GM20000 (cell line): ENCODE measurements at regions not wholly inside any gene's neighbourhood (a gene's known extent, or its start where the extent isn't known, plus 50 kb on each side); places are given as distances from the start of the nearest gene placed in this dataset.

ENCODE experiments used
- DNase-seq: peaks from one replicate; pipeline ENCODE4 v3.0.0; 2012; ENCODE audit warnings: low spot score
- TF ChIP-seq, protein P1 (sequence below): IDR thresholded peaks from 2 replicates; pipeline ENCODE4 v1.5.1; 2012; ENCODE audit warnings: mild to moderate bottlenecking, control low read depth; ENCODE audit errors: extremely low read depth, missing control alignments

DNA sequence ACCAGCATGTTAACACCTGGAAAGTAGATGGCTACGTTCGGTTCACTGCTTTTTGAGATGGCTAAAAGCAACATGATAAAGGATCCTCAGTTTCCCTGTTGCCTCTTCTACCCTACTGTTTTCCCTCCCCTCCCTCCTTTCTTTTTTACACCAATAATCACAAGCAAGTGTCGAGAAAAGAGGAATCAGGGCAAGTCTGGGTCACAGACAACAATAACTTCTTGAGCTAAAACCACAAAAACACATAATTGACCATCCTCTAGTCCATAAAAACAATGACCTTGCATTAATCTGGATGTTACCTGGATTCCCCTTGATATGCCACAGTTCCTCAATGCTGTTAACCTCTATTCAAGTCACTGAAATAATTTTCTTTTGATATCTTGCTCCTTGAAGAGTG is 736.6 kb upstream of the GCFC2 start:
- DNase-seq: no peak
- TF ChIP-seq, protein P1, sequence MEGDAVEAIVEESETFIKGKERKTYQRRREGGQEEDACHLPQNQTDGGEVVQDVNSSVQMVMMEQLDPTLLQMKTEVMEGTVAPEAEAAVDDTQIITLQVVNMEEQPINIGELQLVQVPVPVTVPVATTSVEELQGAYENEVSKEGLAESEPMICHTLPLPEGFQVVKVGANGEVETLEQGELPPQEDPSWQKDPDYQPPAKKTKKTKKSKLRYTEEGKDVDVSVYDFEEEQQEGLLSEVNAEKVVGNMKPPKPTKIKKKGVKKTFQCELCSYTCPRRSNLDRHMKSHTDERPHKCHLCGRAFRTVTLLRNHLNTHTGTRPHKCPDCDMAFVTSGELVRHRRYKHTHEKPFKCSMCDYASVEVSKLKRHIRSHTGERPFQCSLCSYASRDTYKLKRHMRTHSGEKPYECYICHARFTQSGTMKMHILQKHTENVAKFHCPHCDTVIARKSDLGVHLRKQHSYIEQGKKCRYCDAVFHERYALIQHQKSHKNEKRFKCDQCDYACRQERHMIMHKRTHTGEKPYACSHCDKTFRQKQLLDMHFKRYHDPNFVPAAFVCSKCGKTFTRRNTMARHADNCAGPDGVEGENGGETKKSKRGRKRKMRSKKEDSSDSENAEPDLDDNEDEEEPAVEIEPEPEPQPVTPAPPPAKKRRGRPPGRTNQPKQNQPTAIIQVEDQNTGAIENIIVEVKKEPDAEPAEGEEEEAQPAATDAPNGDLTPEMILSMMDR: no peak

DNA sequence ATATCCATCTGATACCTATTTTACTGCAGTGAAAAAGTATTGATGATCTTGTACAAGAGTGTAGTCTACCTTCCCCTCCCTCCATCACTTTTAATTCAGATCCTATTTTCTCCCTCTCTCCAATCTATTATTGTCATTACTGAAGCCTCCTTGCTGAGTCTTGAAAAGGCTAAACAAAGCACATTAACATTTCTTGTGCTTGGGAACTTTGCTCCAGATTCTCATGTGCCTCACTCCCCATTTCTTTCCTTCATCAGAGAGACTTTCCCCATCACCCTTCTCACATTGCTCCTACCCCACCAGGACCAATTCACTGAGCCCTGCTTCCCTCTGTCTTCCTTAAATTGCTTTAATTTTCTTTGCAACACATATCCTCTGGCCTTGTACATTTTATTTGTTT is 736.2 kb upstream of the GCFC2 start:
- TF ChIP-seq, protein P1: no peak

DNA sequence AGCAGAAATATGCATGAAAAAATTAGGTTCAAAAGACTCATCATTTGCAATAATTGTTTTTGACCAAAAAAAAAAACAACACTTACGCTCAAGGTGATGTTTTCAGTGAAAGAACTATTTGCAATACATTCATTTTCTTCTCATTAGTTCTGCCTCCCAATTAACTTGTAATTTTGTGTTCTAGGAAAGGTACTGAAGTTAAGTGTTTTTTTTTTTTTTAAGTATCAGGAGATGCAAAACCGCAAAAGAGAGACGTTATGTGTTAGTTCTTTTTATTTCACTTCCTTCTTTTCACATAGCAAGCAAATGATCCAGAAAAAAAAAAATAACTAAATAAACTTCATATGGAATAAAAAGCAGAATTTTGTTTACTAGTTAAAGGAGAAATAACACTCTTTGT is 735.2 kb upstream of the GCFC2 start:
- DNase-seq: no peak
- TF ChIP-seq, protein P1: no peak

More for the DNA sequence above, 736.2 kb upstream of the GCFC2 start:
- no peak for DNase-seq

DNA sequence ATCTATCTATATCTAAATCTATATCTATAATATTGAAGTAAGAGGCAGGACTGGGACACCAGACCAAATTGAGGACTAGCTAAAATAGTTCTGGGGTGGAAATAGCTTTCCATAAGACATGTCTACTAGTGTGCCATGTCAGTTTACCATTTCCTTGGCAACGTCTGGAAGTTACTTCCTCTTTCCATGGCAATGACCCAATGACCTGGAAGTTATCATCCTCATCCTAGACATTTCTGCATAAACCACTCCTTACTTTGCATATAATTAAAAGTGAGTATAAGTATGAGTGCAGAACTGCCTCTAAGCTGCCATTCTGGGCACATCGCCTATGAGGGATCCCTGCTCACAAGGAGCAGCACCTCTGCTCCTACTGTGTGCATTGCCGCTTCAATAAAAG is 734.0 kb upstream of the GCFC2 start:
- TF ChIP-seq, protein P1: no peak
- DNase-seq: no peak

DNA sequence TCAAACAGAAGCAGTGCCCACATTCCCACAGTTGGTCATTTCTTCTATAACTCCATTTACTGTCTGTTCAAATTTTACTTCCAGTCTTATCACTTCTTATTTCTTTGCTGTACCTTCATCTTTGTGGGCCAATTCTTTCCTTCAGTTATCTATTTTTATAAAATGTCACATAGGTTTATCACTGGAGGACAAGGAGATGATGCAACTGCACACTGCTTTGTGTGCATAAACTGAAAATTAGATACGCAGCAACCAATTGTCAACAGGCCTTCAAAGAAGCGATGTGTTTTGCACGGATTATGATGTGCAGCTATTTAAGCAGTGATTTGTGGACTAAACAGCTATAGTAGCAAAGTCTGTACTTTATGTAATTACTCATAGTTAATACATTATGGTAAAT is 726.8 kb upstream of the GCFC2 start:
- DNase-seq: no peak
- TF ChIP-seq, protein P1: no peak

DNA sequence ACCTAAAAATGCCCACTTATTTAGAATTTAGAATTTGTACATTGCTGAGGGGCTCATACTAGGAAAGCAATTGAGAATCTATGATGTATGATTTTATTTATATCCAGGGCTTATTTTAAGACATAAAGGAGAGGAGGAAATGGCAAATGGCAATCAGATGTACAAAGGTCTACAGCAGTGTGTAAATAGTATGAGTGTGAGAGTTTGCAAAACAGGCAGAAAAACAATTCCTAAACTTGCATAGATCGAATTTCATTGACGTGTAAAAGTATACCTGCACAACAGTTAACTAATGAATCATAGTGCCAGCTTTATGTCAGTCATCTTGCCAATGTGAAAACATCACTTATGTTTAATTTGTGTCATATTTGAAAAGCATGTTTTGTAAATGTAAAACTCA is 718.7 kb upstream of the GCFC2 start:
- no peak for DNase-seq
- TF ChIP-seq, protein P1: no peak

DNA sequence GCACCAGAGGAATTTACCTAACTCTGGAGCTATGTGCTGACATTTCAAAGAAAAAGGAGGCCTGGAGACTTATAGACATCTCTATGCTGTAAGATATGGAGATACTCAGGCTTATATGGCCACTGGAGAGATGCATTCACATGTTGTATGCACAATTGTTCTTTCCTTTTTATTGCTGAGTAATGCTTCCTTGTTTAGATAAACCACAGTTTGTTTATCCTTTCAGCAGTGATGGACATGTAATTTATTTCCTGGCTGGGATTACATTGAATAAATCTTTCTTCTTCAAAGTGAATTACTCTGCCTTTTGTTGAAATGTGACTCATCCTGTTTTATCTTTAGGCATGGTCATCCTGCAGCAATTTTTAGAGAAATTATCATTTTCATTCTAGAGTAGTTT is 716.7 kb upstream of the GCFC2 start:
- TF ChIP-seq, protein P1: no peak
- DNase-seq: no peak
